WTC11 (cell line): ENCODE measurements at regions not wholly inside any gene's neighbourhood (a gene's known extent, or its start where the extent isn't known, plus 50 kb on each side); places are given as distances from the start of the nearest gene placed in this dataset.

ENCODE experiments used
- ATAC-seq: fragments of 200-7000 bp; cut with Tn5 transposase; 2 replicates; pipeline ENCODE4 v1.10.0; 2021; ENCODE audit warnings: mild to moderate bottlenecking, moderate library complexity
- CTCF ChIA-PET: fragments of 300-600 bp; sonication (Branson Sonifier 250); formaldehyde crosslinking; loops from one replicate; lab custom pipeline; 2021; ENCODE audit warnings: antibody characterized with exemption; lab: Charles Lee
- POLR2A ChIA-PET: fragments of 350-600 bp; sonication (Branson Sonifier 250); formaldehyde crosslinking; loops from one replicate; lab custom pipeline; 2021; ENCODE audit warnings: antibody characterized with exemption; lab: Charles Lee
- DNase-seq: peaks from one replicate; pipeline ENCODE4 v3.0.0; 2021; ENCODE audit warnings: low spot score
- H3K27ac Mint-ChIP-seq: 2 replicates; pipeline ENCODE4 v1.8.0; 2021; ENCODE audit warnings: mixed read lengths
- H3K27me3 Mint-ChIP-seq: 2 replicates; pipeline ENCODE4 v1.8.0; 2021; ENCODE audit warnings: low read depth, mild to moderate bottlenecking, moderate library complexity, mixed read lengths
- H3K36me3 Mint-ChIP-seq: 2 replicates; pipeline ENCODE4 v1.8.0; 2021; ENCODE audit warnings: mixed read lengths
- H3K4me1 Mint-ChIP-seq: 2 replicates; pipeline ENCODE4 v1.8.0; 2022; ENCODE audit warnings: mixed read lengths
- H3K4me3 Mint-ChIP-seq: 2 replicates; pipeline ENCODE4 v1.8.0; 2021; ENCODE audit warnings: mild to moderate bottlenecking, moderate library complexity, mixed read lengths
- H3K9me3 Mint-ChIP-seq: 2 replicates; pipeline ENCODE4 v1.8.0; 2021; ENCODE audit warnings: mixed read lengths
- ARID4B ChIP-seq: sonication (generic); formaldehyde crosslinking; IDR thresholded peaks from 2 replicates; pipeline ENCODE4 v1.8.0; 2023; ENCODE audit warnings: missing genetic modification reagents, mild to moderate bottlenecking, borderline replicate concordance
- ATF3 ChIP-seq: sonication (generic); formaldehyde crosslinking; conservative IDR thresholded peaks from 2 replicates; pipeline ENCODE4 v1.8.1; 2022; ENCODE audit warnings: mild to moderate bottlenecking, missing genetic modification reagents
- E2F1 ChIP-seq: sonication (generic); formaldehyde crosslinking; IDR thresholded peaks from 2 replicates; pipeline ENCODE4 v1.8.0; 2022; ENCODE audit warnings: mild to moderate bottlenecking, missing genetic modification reagents
- ESRRA ChIP-seq: sonication (generic); formaldehyde crosslinking; IDR thresholded peaks from 2 replicates; pipeline ENCODE4 v1.8.1; 2022; ENCODE audit warnings: mild to moderate bottlenecking, missing genetic modification reagents, borderline replicate concordance
- ETV6 ChIP-seq: sonication (generic); formaldehyde crosslinking; IDR thresholded peaks from 2 replicates; pipeline ENCODE4 v1.8.1; 2022; ENCODE audit warnings: mild to moderate bottlenecking, missing genetic modification reagents
- FOXJ3 ChIP-seq: sonication (generic); formaldehyde crosslinking; IDR thresholded peaks from 2 replicates; pipeline ENCODE4 v1.9.0; 2021; ENCODE audit warnings: missing genetic modification reagents, mild to moderate bottlenecking, borderline replicate concordance
- GABPB1 ChIP-seq: sonication (generic); formaldehyde crosslinking; IDR thresholded peaks from 2 replicates; pipeline ENCODE4 v1.8.1; 2023; ENCODE audit warnings: mild to moderate bottlenecking, missing genetic modification reagents
- HMGA2 ChIP-seq: fragments of 250-450 bp; sonication (Bioruptor Pico); IDR thresholded peaks from 2 replicates; pipeline ENCODE4 v1.4.0; 2021; ENCODE audit warnings: mild to moderate bottlenecking, moderate library complexity
- IRF2 ChIP-seq: sonication (generic); formaldehyde crosslinking; IDR thresholded peaks from 2 replicates; pipeline ENCODE4 v1.8.0; 2022; ENCODE audit warnings: low read depth, missing genetic modification reagents, borderline replicate concordance
- JAZF1 ChIP-seq: fragments of 250-450 bp; sonication (Bioruptor Pico); IDR thresholded peaks from 2 replicates; pipeline ENCODE4 v1.9.0; 2021; ENCODE audit warnings: moderate library complexity, mild to moderate bottlenecking, inconsistent platforms
- KAT7 ChIP-seq: sonication (generic); formaldehyde crosslinking; IDR thresholded peaks from 2 replicates; pipeline ENCODE4 v1.8.1; 2023; ENCODE audit warnings: missing genetic modification reagents, mild to moderate bottlenecking, borderline replicate concordance
- MYBL2 ChIP-seq: sonication (generic); formaldehyde crosslinking; IDR thresholded peaks from 2 replicates; pipeline ENCODE4 v1.8.1; 2023; ENCODE audit warnings: mild to moderate bottlenecking, moderate library complexity, missing genetic modification reagents
- NFATC4 ChIP-seq: fragments of 250-450 bp; sonication (Bioruptor Pico); IDR thresholded peaks from 2 replicates; pipeline ENCODE4 v1.9.0; 2021; ENCODE audit warnings: mild to moderate bottlenecking
- PRRX2 ChIP-seq: fragments of 250-450 bp; sonication (Bioruptor Pico); IDR thresholded peaks from 2 replicates; pipeline ENCODE4 v1.8.0; 2021; ENCODE audit warnings: mild to moderate bottlenecking
- SP1 ChIP-seq: sonication (generic); formaldehyde crosslinking; conservative IDR thresholded peaks from 2 replicates; pipeline ENCODE4 v1.8.1; 2022; ENCODE audit warnings: missing genetic modification reagents
- TEAD1 ChIP-seq: sonication (generic); formaldehyde crosslinking; IDR thresholded peaks from 2 replicates; pipeline ENCODE4 v1.8.0; 2022; ENCODE audit warnings: mild to moderate bottlenecking, missing genetic modification reagents
- USF1 ChIP-seq: sonication (generic); formaldehyde crosslinking; IDR thresholded peaks from 2 replicates; pipeline ENCODE4 v1.8.0; 2022; ENCODE audit warnings: mild to moderate bottlenecking, missing genetic modification reagents
- ZNF219 ChIP-seq: sonication (generic); formaldehyde crosslinking; IDR thresholded peaks from 2 replicates; pipeline ENCODE4 v1.8.0; 2023; ENCODE audit warnings: missing genetic modification reagents, mild to moderate bottlenecking, borderline replicate concordance
- ZNF416 ChIP-seq: fragments of 250-450 bp; sonication (Bioruptor Pico); IDR thresholded peaks from 2 replicates; pipeline ENCODE4 v1.9.0; 2021; ENCODE audit warnings: mild to moderate bottlenecking, inconsistent platforms
- ZNF671 ChIP-seq: fragments of 250-450 bp; sonication (Bioruptor Pico); IDR thresholded peaks from 2 replicates; pipeline ENCODE4 v1.8.0; 2021; ENCODE audit warnings: mild to moderate bottlenecking
- TF ChIP-seq, protein P1 (sequence below): fragments of 250-450 bp; sonication (Bioruptor Pico); IDR thresholded peaks from 2 replicates; pipeline ENCODE4 v2.1.2; 2022; ENCODE audit warnings: mild to moderate bottlenecking, moderate library complexity
- TF ChIP-seq, protein P2 (sequence below): fragments of 250-450 bp; sonication (Bioruptor Pico); IDR thresholded peaks from 2 replicates; pipeline ENCODE4 v1.9.0; 2021; ENCODE audit warnings: moderate library complexity, mild to moderate bottlenecking, inconsistent platforms, borderline replicate concordance
- TF ChIP-seq, protein P3 (sequence below): fragments of 250-450 bp; sonication (Bioruptor Pico); conservative IDR thresholded peaks from 2 replicates; pipeline ENCODE4 v1.9.0; 2021; ENCODE audit warnings: mild to moderate bottlenecking
- TF ChIP-seq, protein P4 (sequence below): fragments of 250-450 bp; sonication (Bioruptor Pico); IDR thresholded peaks from 2 replicates; pipeline ENCODE4 v1.9.0; 2021; ENCODE audit warnings: mild to moderate bottlenecking

DNA sequence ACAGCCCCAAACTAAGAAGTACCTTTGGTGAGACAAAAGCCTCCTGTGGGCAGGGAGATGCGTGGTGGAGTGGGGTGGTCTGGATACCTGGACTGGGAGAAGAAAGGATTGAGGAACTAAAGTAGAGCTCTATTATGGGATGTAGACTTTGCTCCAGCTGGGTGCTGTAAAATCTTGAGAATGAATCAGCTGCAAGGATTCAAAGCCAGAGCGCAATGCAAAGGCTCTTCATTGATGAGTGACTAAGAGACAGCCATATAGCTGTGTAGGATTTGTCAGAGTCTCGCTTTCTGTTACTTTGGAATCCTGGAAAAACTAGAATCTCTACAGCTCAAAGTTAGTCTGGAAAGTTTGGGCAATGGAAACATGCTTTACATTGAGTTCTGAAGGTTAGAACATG, 159.9 kb downstream of the TAF11L14 start (continued):
- TF ChIP-seq ATF3 (CRISPR knock-in tag) (no peak), ETV6 (CRISPR knock-in tag) (no peak), KAT7 (no peak), ZNF416 (no peak), NFATC4 (CRISPR knock-in tag) (no peak), ARID4B (no peak), JAZF1 (CRISPR knock-in tag) (no peak), TEAD1 (CRISPR knock-in tag) (no peak)
- TF ChIP-seq, protein P1, sequence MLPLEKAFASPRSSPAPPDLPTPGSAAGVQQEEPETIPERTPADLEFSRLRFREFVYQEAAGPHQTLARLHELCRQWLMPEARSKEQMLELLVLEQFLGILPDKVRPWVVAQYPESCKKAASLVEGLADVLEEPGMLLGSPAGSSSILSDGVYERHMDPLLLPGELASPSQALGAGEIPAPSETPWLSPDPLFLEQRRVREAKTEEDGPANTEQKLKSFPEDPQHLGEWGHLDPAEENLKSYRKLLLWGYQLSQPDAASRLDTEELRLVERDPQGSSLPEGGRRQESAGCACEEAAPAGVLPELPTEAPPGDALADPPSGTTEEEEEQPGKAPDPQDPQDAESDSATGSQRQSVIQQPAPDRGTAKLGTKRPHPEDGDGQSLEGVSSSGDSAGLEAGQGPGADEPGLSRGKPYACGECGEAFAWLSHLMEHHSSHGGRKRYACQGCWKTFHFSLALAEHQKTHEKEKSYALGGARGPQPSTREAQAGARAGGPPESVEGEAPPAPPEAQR (CRISPR knock-in tag), result no peak
- TF ChIP-seq, all 79 proteins: peak for 0

GRCh38 chr5:17794815-17795214, 160.6 kb downstream of the TAF11L14 start:
- Mint-ChIP-seq H3K4me1 (no peaks in the 10 kb centered on the region; the same call in 1 of the 2 replicates), H3K27me3 (no peaks in the 10 kb centered on the region), H3K9me3 (peaks cover 3% of the 10 kb centered on the region; the same call in 1 of the 2 replicates), H3K27ac (no peak overlapping the region), H3K4me3 (no peak overlapping the region), H3K36me3 (no peaks in the 10 kb centered on the region)
- TF ChIP-seq SP1 (CRISPR knock-in tag) (no peak), ZNF219 (CRISPR knock-in tag) (no peak), HMGA2 (CRISPR knock-in tag) (no peak), IRF2 (CRISPR knock-in tag) (no peak)
- ATAC-seq (no peak), DNase-seq (no peak)
- CTCF ChIA-PET, result no interaction called here
- POLR2A ChIA-PET, result no interaction called here

DNA sequence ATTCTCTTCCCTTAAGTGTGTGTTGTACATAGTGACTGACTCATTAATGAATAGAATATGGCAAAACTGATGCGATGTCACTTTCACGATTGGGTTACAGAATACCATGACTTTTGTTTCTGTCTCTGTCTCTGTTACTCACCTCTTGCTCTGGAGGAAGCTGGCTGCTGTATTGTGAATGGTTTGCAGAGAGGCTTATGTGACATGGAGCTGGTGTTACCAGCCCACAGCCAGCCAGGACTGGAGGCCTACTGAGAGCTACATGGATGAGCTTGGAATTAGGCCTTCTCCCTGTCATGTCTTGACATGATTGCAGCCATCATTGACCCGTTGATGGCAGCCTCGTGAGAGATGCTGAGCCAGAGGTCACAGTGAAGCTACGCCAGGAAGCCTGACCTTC, 161.9 kb downstream of the TAF11L14 start:
- ChIA-PET CTCF (no interaction called here), POLR2A (no interaction called here)
- no peaks in the 10 kb centered on the region for H3K9me3 Mint-ChIP-seq
- DNase-seq (no peak), ATAC-seq (no peak)
- H3K27ac Mint-ChIP-seq, result no peak overlapping the region
- no peak overlapping the region for H3K4me3 Mint-ChIP-seq
- no peaks in the 10 kb centered on the region; the same call in 1 of the 2 replicates for H3K4me1 Mint-ChIP-seq
- H3K27me3 Mint-ChIP-seq, result no peaks in the 10 kb centered on the region
- H3K36me3 Mint-ChIP-seq, result no peaks in the 10 kb centered on the region
- TF ChIP-seq, protein P2, sequence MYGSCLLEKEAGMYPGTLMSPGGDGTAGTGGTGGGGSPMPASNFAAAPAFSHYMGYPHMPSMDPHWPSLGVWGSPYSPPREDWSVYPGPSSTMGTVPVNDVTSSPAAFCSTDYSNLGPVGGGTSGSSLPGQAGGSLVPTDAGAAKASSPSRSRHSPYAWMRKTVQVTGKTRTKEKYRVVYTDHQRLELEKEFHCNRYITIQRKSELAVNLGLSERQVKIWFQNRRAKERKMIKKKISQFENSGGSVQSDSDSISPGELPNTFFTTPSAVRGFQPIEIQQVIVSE (CRISPR knock-in tag), result no peak
- no peak for TF ChIP-seq FOXJ3 (CRISPR knock-in tag)
- TF ChIP-seq ZNF671, result no peak
- TF ChIP-seq PRRX2 (CRISPR knock-in tag), result no peak
- TF ChIP-seq, protein P3, sequence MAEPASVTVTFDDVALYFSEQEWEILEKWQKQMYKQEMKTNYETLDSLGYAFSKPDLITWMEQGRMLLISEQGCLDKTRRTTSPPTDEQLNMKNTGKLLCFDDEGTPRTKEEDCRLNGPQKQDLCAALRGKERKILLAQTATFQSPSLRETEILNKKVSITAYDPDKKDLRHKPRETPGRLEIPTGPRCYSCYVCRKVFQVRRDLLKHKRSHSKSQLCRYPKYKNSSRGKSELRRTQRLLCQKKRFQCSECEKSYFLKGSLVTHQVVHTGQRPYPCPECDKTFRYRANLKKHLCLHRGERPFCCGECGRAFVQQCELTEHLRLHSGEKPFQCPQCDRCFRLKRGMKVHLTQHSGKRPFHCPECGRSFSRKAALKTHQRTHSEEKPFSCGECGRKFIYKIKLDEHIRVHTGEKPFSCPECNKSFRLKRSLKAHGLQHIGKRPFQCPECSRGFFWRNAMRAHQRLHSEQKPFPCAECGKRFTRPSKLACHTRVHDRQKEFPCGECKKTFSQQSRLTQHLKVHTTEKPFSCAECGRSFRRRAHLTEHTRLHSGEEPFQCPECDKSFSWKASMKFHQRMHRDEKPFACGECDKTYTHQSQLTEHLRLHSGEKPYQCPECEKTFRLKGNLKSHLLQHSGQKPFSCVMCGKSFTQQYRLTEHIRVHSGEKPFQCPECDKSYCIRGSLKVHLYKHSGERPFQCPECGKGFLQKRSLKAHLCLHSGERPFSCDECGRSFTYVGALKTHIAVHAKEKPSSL (CRISPR knock-in tag), result no peak
- no peak for TF ChIP-seq USF1 (CRISPR knock-in tag)
- TF ChIP-seq JAZF1 (CRISPR knock-in tag), result no peak
- TF ChIP-seq GABPB1 (CRISPR knock-in tag), result no peak
- no peak for TF ChIP-seq MYBL2 (CRISPR knock-in tag)
- no peak for TF ChIP-seq ESRRA (CRISPR knock-in tag)
- no peak for TF ChIP-seq E2F1 (CRISPR knock-in tag)
- TF ChIP-seq, protein P4, sequence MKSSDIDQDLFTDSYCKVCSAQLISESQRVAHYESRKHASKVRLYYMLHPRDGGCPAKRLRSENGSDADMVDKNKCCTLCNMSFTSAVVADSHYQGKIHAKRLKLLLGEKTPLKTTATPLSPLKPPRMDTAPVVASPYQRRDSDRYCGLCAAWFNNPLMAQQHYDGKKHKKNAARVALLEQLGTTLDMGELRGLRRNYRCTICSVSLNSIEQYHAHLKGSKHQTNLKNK (CRISPR knock-in tag), result no peak
- TF ChIP-seq NFATC4 (CRISPR knock-in tag), result no peak
